ENCODE measurements at regions not wholly inside any gene's neighbourhood (a gene's known extent, or its start where the extent isn't known, plus 50 kb on each side); places are given as distances from the start of the nearest gene placed in this dataset.

- no peaks in the 10 kb centered on the region for H3K4me1 Mint-ChIP-seq
- no peaks in the 10 kb centered on the region for H3K27me3 Mint-ChIP-seq
- no peak overlapping the region for H3K27ac Mint-ChIP-seq
- peaks cover 15% of the 10 kb centered on the region for H3K9me3 Mint-ChIP-seq
- no peak overlapping the region for H3K4me3 Mint-ChIP-seq
- no peaks in the 10 kb centered on the region for H3K36me3 Mint-ChIP-seq
Observed at GRCh38 chr18:44107187-44107586, 573.5 kb upstream of the SETBP1 start.

- H3K4me3 Mint-ChIP-seq: no peak overlapping the region
- H3K27ac Mint-ChIP-seq: no peak overlapping the region
- H3K36me3 Mint-ChIP-seq: no peaks in the 10 kb centered on the region
- peaks cover 1% of the 10 kb centered on the region for H3K27me3 Mint-ChIP-seq
- H3K9me3 Mint-ChIP-seq: peaks cover 8% of the 10 kb centered on the region
- H3K4me1 Mint-ChIP-seq: no peaks in the 10 kb centered on the region
Observed at GRCh38 chr18:44111337-44111736, 569.4 kb upstream of the SETBP1 start.

DNA sequence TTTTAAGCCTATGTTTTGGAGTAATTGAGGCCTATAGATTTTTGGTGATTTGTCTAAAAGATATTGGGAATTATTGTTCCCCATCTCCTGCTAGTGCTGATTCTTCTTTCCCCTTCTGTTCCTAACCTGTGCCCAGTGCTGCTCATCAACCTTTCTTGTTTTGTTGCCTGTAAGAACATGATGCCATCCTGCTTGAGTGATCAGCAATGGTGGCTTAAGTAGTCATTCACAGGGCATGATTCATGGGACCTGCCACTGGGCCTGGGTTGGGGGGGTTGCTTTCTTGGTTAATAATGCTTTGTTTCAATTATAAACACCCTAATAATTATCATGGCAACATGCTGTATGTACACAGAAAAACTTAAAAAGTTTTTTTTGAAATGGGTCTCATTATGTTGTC, 562.9 kb upstream of the SETBP1 start:
- no peaks in the 10 kb centered on the region for H3K4me1 Mint-ChIP-seq
- H3K9me3 Mint-ChIP-seq: no peaks in the 10 kb centered on the region
- peaks cover 1% of the 10 kb centered on the region for H3K27me3 Mint-ChIP-seq
- no peaks in the 10 kb centered on the region for H3K36me3 Mint-ChIP-seq
- no peak overlapping the region for H3K4me3 Mint-ChIP-seq
- H3K27ac Mint-ChIP-seq: no peak overlapping the region

DNA sequence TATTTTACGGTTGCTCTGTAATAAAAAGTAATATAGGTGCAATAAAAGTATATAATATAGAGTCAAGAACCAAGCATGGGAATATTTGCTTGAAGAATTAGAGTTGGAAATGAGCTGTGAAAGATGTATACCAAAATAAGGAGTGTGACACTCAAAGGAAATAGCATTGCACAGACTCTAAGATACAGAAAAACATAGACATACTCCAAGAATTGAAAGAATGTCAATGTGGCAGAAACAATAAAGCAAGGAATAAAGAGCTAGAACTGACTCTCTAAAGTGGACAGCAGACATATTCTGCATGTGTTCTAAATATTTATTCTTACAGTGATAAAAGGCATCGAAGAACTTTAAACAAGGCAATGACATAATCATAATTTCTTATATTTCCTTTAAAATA, 561.1 kb upstream of the SETBP1 start:
- Mint-ChIP-seq H3K4me1 (no peaks in the 10 kb centered on the region), H3K27me3 (no peaks in the 10 kb centered on the region), H3K36me3 (no peaks in the 10 kb centered on the region), H3K27ac (no peak overlapping the region), H3K4me3 (no peak overlapping the region), H3K9me3 (no peaks in the 10 kb centered on the region)

- Mint-ChIP-seq H3K36me3 (no peaks in the 10 kb centered on the region), H3K27ac (no peak overlapping the region), H3K4me3 (no peak overlapping the region), H3K27me3 (no peaks in the 10 kb centered on the region), H3K9me3 (no peaks in the 10 kb centered on the region), H3K4me1 (no peaks in the 10 kb centered on the region)
Observed at GRCh38 chr18:44123743-44124142, 556.9 kb upstream of the SETBP1 start.

GRCh38 chr18:44125446-44125845, 555.2 kb upstream of the SETBP1 start:
- H3K4me3 Mint-ChIP-seq: no peak overlapping the region
- no peaks in the 10 kb centered on the region for H3K9me3 Mint-ChIP-seq
- H3K36me3 Mint-ChIP-seq: no peaks in the 10 kb centered on the region
- no peaks in the 10 kb centered on the region for H3K4me1 Mint-ChIP-seq
- no peak overlapping the region for H3K27ac Mint-ChIP-seq
- H3K27me3 Mint-ChIP-seq: no peaks in the 10 kb centered on the region

GRCh38 chr18:44126598-44126997, 554.1 kb upstream of the SETBP1 start:
- Mint-ChIP-seq H3K27me3 (no peaks in the 10 kb centered on the region), H3K9me3 (no peaks in the 10 kb centered on the region), H3K27ac (no peak overlapping the region), H3K4me3 (no peak overlapping the region), H3K4me1 (no peaks in the 10 kb centered on the region), H3K36me3 (no peaks in the 10 kb centered on the region)

DNA sequence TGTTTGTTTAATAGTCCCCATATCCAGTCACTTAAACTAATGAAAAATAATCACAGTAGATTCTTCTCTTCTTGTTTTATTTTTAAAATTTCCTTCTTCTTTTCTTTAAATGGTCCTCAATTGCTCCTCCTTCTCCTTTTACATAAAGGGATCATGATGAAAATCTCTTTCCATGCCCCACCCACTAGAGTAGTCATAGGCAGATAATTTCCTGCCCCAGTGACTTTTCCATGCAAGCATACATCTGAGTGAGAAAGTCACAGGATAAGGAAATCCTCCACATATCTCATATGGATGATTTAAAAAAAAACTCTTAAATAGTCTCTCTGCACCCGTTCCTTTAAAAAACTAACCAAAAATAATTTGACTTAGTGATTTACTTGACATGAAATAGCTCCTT, 552.3 kb upstream of the SETBP1 start:
- Mint-ChIP-seq H3K4me3 (no peak overlapping the region), H3K27me3 (no peaks in the 10 kb centered on the region), H3K9me3 (no peaks in the 10 kb centered on the region), H3K36me3 (no peaks in the 10 kb centered on the region), H3K4me1 (no peaks in the 10 kb centered on the region), H3K27ac (no peak overlapping the region)

GRCh38 chr18:44130376-44130942, 550.2 kb upstream of the SETBP1 start:
- no peak overlapping the region for H3K27ac Mint-ChIP-seq
- no peaks in the 10 kb centered on the region for H3K4me1 Mint-ChIP-seq
- no peaks in the 10 kb centered on the region for H3K27me3 Mint-ChIP-seq
- peaks cover 7% of the 10 kb centered on the region for H3K9me3 Mint-ChIP-seq
- no peaks in the 10 kb centered on the region for H3K36me3 Mint-ChIP-seq
- H3K4me3 Mint-ChIP-seq: no peak overlapping the region

GRCh38 chr18:44133483-44133882, 547.2 kb upstream of the SETBP1 start:
- Mint-ChIP-seq H3K4me3 (no peak overlapping the region), H3K27me3 (no peaks in the 10 kb centered on the region), H3K4me1 (no peaks in the 10 kb centered on the region), H3K36me3 (no peaks in the 10 kb centered on the region), H3K9me3 (peaks cover 7% of the 10 kb centered on the region), H3K27ac (no peak overlapping the region)

GRCh38 chr18:44134447-44134846, 546.2 kb upstream of the SETBP1 start:
- Mint-ChIP-seq H3K36me3 (no peaks in the 10 kb centered on the region), H3K27me3 (no peaks in the 10 kb centered on the region), H3K4me1 (no peaks in the 10 kb centered on the region), H3K9me3 (peaks cover 7% of the 10 kb centered on the region), H3K4me3 (no peak overlapping the region), H3K27ac (no peak overlapping the region)

- no peak overlapping the region for H3K4me3 Mint-ChIP-seq
- no peaks in the 10 kb centered on the region for H3K4me1 Mint-ChIP-seq
- no peaks in the 10 kb centered on the region for H3K36me3 Mint-ChIP-seq
- H3K9me3 Mint-ChIP-seq: peaks cover 7% of the 10 kb centered on the region
- H3K27ac Mint-ChIP-seq: no peak overlapping the region
- H3K27me3 Mint-ChIP-seq: no peaks in the 10 kb centered on the region
Observed at GRCh38 chr18:44135741-44136140, 544.9 kb upstream of the SETBP1 start.

DNA sequence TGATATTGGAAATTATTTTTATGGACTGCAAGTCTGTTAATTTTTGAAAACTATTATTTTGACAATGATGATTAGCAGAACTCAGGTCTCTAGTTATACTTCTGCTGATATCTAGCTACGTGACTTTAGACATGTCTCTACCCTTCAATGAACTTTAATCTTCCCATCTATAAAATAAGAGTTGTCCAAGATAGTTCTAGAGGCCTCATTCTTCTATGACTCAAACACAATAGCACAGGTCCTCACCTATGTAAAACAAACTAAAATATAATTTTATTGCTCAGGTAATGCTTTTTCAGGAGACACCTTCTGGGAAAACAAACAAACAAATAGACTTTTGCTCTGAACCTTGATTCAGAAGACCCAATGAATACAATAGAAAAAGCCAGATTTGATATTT, 544.4 kb upstream of the SETBP1 start:
- Mint-ChIP-seq H3K4me1 (no peaks in the 10 kb centered on the region), H3K9me3 (peaks cover 7% of the 10 kb centered on the region), H3K36me3 (no peaks in the 10 kb centered on the region), H3K27ac (no peak overlapping the region), H3K4me3 (no peak overlapping the region), H3K27me3 (no peaks in the 10 kb centered on the region)

GRCh38 chr18:44143072-44143471, 537.6 kb upstream of the SETBP1 start:
- H3K9me3 Mint-ChIP-seq: peaks cover 5% of the 10 kb centered on the region
- no peak overlapping the region for H3K27ac Mint-ChIP-seq
- H3K4me1 Mint-ChIP-seq: no peaks in the 10 kb centered on the region
- no peak overlapping the region for H3K4me3 Mint-ChIP-seq
- no peaks in the 10 kb centered on the region for H3K27me3 Mint-ChIP-seq
- no peaks in the 10 kb centered on the region for H3K36me3 Mint-ChIP-seq

- Mint-ChIP-seq H3K27ac (no peak overlapping the region), H3K9me3 (peaks cover 5% of the 10 kb centered on the region), H3K4me3 (no peak overlapping the region), H3K4me1 (no peaks in the 10 kb centered on the region), H3K27me3 (no peaks in the 10 kb centered on the region), H3K36me3 (no peaks in the 10 kb centered on the region)
Observed at GRCh38 chr18:44149706-44150105, 531.0 kb upstream of the SETBP1 start.

DNA sequence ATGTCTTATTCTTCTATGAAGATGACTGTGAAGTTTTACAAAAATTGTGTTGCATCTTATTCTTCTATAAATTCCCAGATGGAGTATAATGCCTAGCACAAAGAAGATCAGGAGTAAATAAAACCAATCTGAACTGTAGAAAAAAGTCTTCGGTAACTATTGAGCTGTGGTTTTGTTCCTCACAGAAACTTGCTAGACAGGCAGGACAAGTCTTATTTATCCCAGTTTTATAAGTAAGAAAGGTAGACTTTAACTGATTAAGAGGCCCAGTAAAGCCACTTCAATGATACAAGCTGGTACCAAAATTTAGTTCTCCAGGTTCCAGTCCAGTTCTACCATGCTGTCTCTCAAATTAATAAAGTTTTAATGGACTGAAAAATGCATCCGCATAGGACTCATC, 526.7 kb upstream of the SETBP1 start:
- Mint-ChIP-seq H3K4me3 (no peak overlapping the region), H3K4me1 (no peaks in the 10 kb centered on the region), H3K27ac (no peak overlapping the region), H3K36me3 (no peaks in the 10 kb centered on the region), H3K27me3 (no peaks in the 10 kb centered on the region), H3K9me3 (peaks cover 7% of the 10 kb centered on the region)

- H3K36me3 Mint-ChIP-seq: no peaks in the 10 kb centered on the region
- H3K4me1 Mint-ChIP-seq: no peaks in the 10 kb centered on the region
- no peaks in the 10 kb centered on the region for H3K27me3 Mint-ChIP-seq
- no peak overlapping the region for H3K27ac Mint-ChIP-seq
- no peak overlapping the region for H3K4me3 Mint-ChIP-seq
- peaks cover 7% of the 10 kb centered on the region for H3K9me3 Mint-ChIP-seq
Observed at GRCh38 chr18:44156126-44156525, 524.6 kb upstream of the SETBP1 start.
